Esophagus muscularis mucosa (tissue), 4 donors: ENCODE measurements at regions not wholly inside any gene's neighbourhood (a gene's known extent, or its start where the extent isn't known, plus 50 kb on each side); places are given as distances from the start of the nearest gene placed in this dataset.
"Not testable (repeated sequence)": the region's sequence is repeated elsewhere in the genome, so short reads cannot be mapped to it uniquely, and the experiment has no call there.

Experiments used
- DNase-seq: peaks from one replicate; pipeline ENCODE4 v3.0.0-alpha.2; 2017; ENCODE audit errors: extremely low spot score
- H3K27ac ChIP-seq, 4 donors: fragments of 200-600 bp; sonication (generic); replicated peaks in 1 of 4; 1 replicate in 3 of 4; 2 replicates in 1 of 4; pipeline ENCODE4 v1.5.1; 2016 to 2019; ENCODE audit warnings: mild to moderate bottlenecking in 1 of 4
- H3K27me3 ChIP-seq, 4 donors: fragments of 200-600 bp; sonication (generic); one replicate each; pipeline versions ENCODE4 v1.5.1 to v1.6.0; 2016 to 2019
- H3K36me3 ChIP-seq, 4 donors: fragments of 200-600 bp; sonication (generic); one replicate each; pipeline ENCODE4 v1.5.1; 2016 to 2019
- H3K4me1 ChIP-seq, 4 donors: fragments of 200-600 bp; sonication (generic); one replicate each; pipeline ENCODE4 v1.5.1; 2016 to 2019
- H3K4me3 ChIP-seq, 4 donors: fragments of 200-600 bp; sonication (generic); 1 replicate in 2 of 4; 2 replicates in 2 of 4; pipeline ENCODE4 v1.5.1; 2016 to 2019; ENCODE audit warnings: mild to moderate bottlenecking in 4 of 4, moderate library complexity in 1 of 4
- H3K9me3 ChIP-seq, 4 donors: fragments of 200-600 bp; sonication (generic); 1 replicate in 3 of 4; 2 replicates in 1 of 4; pipeline ENCODE4 v1.5.1; 2016 to 2019
- WGBS: methylation state at CpG from one replicate; pipeline ENCODE4 v1.1.5; 2018; 5-methylcytosine and 5-hydroxymethylcytosine counted together
- intact Hi-C: fragments of 100-400 bp; cut with DNase I; formaldehyde crosslinking; loops from one replicate; pipeline ENCODE4 v1.15.1; 2023

DNA sequence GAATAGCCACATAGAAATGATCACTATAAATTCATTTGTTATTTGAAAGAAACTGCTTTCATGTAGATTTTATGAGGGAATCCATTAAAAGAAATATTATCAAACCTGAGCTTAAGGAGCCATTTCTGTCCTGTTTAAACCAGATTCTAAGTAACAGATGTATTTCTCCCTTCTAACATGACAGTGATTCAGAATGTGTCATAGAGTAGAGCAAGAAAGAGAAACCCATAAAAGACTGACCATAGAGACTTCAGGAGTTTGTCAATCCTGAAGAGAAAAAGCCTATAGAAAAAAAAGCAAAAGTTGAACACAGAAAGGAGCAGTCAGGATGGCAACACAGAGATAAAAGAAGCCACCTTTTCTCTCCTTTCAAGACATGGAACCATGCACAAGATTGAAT lies 390.6 kb downstream of the PRIM2 start:
- H3K4me1 ChIP-seq, intact Hi-C loops: not testable (repeated sequence)

DNA sequence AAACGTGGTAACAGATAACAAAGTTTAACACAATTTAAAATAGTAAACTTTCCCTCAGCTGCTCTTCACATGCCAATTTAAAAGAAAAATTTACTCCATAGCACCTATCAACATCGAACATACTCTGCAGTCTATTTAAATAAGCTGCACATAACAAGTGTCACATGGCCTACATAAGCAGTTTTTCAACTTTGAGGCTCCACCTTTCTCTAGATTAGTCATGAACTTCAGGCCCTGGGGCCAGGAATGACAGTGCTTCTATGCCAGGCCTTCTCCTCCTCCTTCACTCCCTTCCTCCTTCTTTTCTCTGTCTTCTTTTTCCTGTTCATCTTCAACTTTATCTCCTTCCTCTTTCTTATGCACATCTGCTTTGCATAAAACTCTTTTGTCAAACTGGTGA lies 405.1 kb downstream of the PRIM2 start:
- H3K27ac ChIP-seq, intact Hi-C loops, H3K27me3 ChIP-seq, DNase-seq, H3K4me1 ChIP-seq, H3K36me3 ChIP-seq, H3K9me3 ChIP-seq, H3K4me3 ChIP-seq: not testable (repeated sequence)
- WGBS = 72% methylated on average over 2 of the region's 2 CpGs

More for the DNA sequence above, 390.6 kb downstream of the PRIM2 start:
- not testable (repeated sequence) for H3K9me3 ChIP-seq, H3K27ac ChIP-seq, H3K36me3 ChIP-seq, H3K27me3 ChIP-seq, DNase-seq, H3K4me3 ChIP-seq

DNA sequence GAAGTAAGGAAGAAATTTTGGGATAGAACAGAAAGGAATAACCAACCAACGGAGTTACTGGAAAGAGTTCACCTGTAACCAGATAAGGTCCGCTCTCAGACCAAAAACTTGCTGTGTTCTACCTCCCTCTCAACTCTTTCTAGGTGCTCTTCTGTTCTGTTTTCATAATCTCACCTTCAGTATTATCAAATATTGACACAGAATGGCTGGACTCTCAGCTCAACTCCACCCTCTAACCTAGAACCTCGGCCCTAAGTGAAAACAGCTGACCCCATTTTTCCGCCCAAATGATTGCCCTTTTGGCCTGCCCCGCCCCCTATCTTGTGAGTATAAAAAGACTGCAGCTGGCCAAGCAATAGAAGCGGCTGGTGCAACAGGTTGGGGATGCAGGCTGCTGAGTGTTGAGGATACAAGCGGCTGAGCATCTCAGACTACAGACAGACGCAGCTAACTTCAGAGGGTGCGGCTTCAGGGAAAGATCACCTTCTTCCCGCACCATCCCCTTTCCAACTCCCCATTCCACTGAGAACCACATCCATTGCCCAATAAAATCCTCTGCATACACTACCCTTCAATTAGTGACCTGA lies 406.5 kb downstream of the PRIM2 start:
- intact Hi-C loops, H3K4me3 ChIP-seq, H3K27ac ChIP-seq, H3K9me3 ChIP-seq, H3K4me1 ChIP-seq, H3K27me3 ChIP-seq, DNase-seq, H3K36me3 ChIP-seq: not testable (repeated sequence)
- WGBS = 87% methylated on average over 10 of the region's 10 CpGs

GRCh38 chr6:57729407-57729806 lies 412.0 kb downstream of the PRIM2 start:
- intact Hi-C loops, H3K9me3 ChIP-seq, DNase-seq, H3K4me1 ChIP-seq, H3K27me3 ChIP-seq, H3K36me3 ChIP-seq, H3K4me3 ChIP-seq, H3K27ac ChIP-seq: not testable (repeated sequence)
- 60% methylated on average over 1 of the region's 2 CpGs for WGBS

DNA sequence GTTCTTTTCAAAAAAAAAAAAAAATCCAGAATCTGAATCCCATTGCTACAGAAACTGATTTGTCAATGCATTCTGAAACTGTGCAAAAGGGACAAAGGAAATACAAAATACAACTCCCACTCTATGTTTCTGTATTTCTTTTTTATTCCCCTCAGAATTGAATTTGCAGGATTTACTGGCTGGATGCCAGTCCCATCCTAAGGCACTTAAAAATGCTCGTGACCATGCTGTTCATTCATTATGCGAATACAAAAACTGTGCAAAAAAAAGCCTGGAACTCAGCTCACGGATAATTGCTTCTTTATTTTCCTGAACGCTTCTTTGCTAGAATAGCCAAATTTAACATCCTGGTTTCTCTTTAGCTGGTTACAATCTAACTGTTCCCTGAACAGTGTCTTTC lies 413.3 kb downstream of the PRIM2 start:
- 56% methylated on average over 4 of the region's 4 CpGs for WGBS
- H3K27me3 ChIP-seq, H3K4me1 ChIP-seq, intact Hi-C loops, DNase-seq, H3K9me3 ChIP-seq, H3K4me3 ChIP-seq, H3K36me3 ChIP-seq, H3K27ac ChIP-seq: not testable (repeated sequence)

DNA sequence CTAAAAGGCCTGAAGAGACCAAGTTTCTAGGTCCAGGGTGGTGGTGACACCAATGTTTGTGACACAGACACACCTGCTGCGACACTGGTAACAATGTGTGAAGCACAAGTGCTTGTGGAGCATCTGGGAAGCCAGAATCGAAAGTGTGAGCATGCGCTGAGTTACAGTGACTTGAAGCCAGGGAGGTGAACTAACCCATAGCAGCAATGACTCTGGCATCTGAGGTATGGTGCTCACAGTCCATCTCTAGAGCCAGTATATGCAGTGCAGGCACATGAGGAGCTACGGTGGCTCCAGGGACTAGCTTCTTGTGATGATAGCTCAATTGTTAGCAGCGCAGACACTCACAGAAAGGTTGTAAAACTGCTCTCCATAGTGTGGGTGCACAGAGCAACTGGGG lies 430.3 kb downstream of the PRIM2 start:
- H3K27ac ChIP-seq, H3K9me3 ChIP-seq, H3K4me1 ChIP-seq, H3K27me3 ChIP-seq, DNase-seq, H3K36me3 ChIP-seq, H3K4me3 ChIP-seq, intact Hi-C loops: not testable (repeated sequence)
- WGBS = 80% methylated on average over 3 of the region's 5 CpGs

DNA sequence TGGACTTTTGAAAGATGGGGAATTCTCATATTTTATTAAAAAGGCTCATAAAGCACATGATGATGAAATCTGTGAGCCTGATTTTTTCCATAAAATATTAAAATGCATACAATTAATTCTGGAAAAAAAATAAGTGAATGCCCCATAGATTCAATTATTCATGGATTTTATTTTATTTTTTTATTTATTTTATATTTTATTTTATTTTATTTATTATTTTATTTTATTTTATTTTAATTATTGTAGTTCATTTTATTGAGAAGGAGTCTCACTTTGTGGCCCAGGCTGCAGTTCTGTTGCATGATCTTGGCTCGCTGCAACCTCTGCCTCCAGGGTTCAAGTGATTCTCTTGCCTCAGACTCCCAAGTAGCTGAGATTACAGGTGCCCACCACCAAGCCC lies 442.4 kb downstream of the PRIM2 start:
- 82% methylated on average over 1 of the region's 1 CpG for WGBS
- intact Hi-C loops, H3K27ac ChIP-seq, H3K9me3 ChIP-seq, DNase-seq, H3K36me3 ChIP-seq, H3K27me3 ChIP-seq, H3K4me3 ChIP-seq, H3K4me1 ChIP-seq: not testable (repeated sequence)

DNA sequence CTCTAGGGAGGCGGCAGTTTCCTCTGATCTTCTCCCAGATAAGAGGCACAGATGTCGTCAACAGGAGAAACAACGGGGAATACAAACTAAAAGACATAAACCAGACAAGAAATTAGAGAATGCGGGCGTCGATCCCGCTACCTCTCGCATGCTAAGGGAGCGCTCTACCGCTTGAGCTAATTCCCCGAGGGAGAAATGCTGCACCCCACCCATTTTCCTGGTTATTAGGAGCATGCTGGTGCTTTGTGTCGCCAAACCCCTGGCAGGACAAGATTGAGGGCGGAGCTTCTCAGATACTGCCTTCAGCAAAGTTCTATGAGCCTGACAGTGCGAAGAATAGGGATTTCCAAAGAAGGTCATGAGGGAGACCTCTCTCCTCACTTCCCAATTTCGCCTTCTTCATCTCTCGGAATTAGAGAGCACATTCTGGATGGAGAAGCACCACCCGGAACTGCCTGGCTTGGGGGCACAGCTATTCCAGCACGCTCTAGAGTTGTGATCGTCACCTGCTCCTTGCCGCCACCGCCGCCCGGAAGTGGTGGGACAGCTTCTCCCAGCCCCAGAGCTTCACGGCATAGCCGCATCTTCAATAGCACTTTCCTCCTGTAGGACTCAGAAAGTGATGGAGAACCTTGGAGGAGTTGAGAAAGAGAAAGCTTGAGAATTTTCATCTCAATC lies 475.4 kb downstream of the PRIM2 start:
- DNase-seq, H3K4me3 ChIP-seq, H3K27ac ChIP-seq, H3K36me3 ChIP-seq, H3K4me1 ChIP-seq, intact Hi-C loops, H3K9me3 ChIP-seq: not testable (repeated sequence)
- WGBS = 4% methylated on average over 14 of the region's 25 CpGs
- H3K27me3 ChIP-seq = peaks cover 0 to 33% (median 0%) of the 10 kb centered on the region in 4 donors

- H3K4me3 ChIP-seq, H3K9me3 ChIP-seq, H3K27ac ChIP-seq, H3K36me3 ChIP-seq, DNase-seq, intact Hi-C loops, H3K4me1 ChIP-seq: not testable (repeated sequence)
- H3K27me3 ChIP-seq = peaks cover 0 to 33% (median 0%) of the 10 kb centered on the region in 4 donors
- 5% methylated on average over 9 of the region's 9 CpGs for WGBS
Measured at GRCh38 chr6:57793398-57793762, 475.9 kb downstream of the PRIM2 start.

DNA sequence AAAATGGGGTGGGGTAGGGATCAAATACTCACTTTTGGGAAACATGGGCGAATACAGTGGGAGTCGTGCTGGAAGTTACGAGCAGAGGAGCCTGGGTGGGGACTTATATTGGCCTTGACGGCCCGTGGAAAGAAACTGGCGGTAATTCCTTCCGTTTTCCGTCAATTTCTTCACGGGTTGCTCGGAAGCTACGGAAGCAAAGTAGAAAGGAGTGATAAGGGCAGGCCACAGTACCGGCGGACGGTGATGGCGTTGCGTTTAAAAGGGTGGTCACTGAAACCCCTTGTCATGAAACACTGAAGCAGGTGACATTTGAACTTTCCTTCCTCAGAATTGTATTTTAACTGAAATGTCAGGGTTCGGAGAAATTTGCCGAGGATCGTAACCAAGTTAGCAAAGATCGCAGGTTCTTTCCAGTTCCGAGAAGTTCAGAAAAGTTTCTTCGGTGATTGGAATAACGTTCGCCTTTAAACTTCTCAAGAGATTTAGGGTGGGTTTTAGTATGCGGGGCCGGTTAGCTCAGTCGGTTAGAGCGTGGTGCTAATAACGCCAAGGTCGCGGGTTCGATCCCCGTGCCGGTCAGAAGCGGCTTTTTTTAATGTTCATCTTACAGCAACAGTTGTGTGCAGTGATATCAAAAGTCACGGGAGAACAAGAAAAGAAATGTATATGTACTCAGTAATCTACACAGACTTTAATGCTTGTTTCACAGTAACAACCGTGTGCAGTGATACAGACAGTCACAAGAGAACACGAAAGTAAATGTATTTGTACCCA lies 482.5 kb downstream of the PRIM2 start:
- DNase-seq, H3K27ac ChIP-seq, H3K9me3 ChIP-seq, H3K36me3 ChIP-seq, intact Hi-C loops: not testable (repeated sequence)
- WGBS = 4% methylated on average over 38 of the region's 38 CpGs
- H3K27me3 ChIP-seq = peaks cover 0 to 43% (median 7%) of the 10 kb centered on the region in 4 donors
- H3K4me1 ChIP-seq = peaks cover 0 to 10% (median 7%) of the 10 kb centered on the region in 4 donors
- peak overlapping the region in 3 of 4 donors; percentile 15 to 30 (median 20) for H3K4me3 ChIP-seq

GRCh38 chr6:57808581-57808980 lies 491.2 kb downstream of the PRIM2 start:
- H3K36me3 ChIP-seq, H3K4me1 ChIP-seq, intact Hi-C loops, H3K4me3 ChIP-seq, DNase-seq, H3K9me3 ChIP-seq, H3K27ac ChIP-seq: not testable (repeated sequence)
- WGBS = 11% methylated on average over 17 of the region's 21 CpGs
- peaks cover 0 to 58% (median 3%) of the 10 kb centered on the region in 4 donors for H3K27me3 ChIP-seq

DNA sequence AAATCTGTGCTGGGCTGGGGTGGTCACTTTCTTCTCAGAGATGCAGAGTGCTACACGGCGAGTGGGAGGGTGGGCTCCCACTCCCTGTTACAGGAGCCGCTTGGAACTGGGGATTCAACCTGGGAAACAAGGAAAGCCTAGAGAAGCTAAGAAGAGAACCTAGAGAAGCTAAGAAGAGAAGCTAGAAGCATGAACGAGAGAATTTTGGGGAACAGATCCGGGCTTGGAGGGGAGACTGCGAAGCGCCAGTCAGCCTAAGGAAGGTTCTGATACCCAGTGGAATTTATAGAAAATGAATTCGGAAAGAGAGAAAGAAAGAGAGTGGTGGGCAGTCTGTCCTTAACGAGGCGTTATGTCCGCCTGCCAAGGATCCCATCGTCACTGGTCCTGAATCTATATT lies 492.0 kb downstream of the PRIM2 start:
- intact Hi-C loops, DNase-seq, H3K4me1 ChIP-seq, H3K4me3 ChIP-seq, H3K9me3 ChIP-seq, H3K36me3 ChIP-seq, H3K27ac ChIP-seq: not testable (repeated sequence)
- WGBS = 35% methylated on average over 12 of the region's 12 CpGs
- peaks cover 0 to 65% (median 4%) of the 10 kb centered on the region in 4 donors for H3K27me3 ChIP-seq
